Prostate gland (tissue), 2 donors: ENCODE measurements at regions not wholly inside any gene's neighbourhood (a gene's known extent, or its start where the extent isn't known, plus 50 kb on each side); places are given as distances from the start of the nearest gene placed in this dataset.

ENCODE experiments used
- DNase-seq: peaks from one replicate; pipeline ENCODE4 v3.0.0-alpha.2; 2019; ENCODE audit warnings: low spot score
- H3K27ac ChIP-seq, 2 donors: fragments of 200-600 bp; sonication (generic); 2 replicates each; pipeline ENCODE4 v1.5.1; 2017 to 2019
- H3K27me3 ChIP-seq: fragments of 200-600 bp; sonication (generic); replicated peaks from 2 replicates; pipeline ENCODE4 v1.5.1; 2019; ENCODE audit not compliant: insufficient read depth
- H3K36me3 ChIP-seq, 2 donors: fragments of 200-600 bp; sonication (generic); 1 replicate in 1 of 2; 2 replicates in 1 of 2; pipeline versions ENCODE4 v1.5.1 to v1.8.1; 2017 to 2019
- H3K4me1 ChIP-seq: fragments of 200-600 bp; sonication (generic); replicated peaks from 2 replicates; pipeline ENCODE4 v1.5.1; 2019
- H3K4me3 ChIP-seq, 2 donors: fragments of 200-600 bp; sonication (generic); 2 replicates each; pipeline ENCODE4 v1.5.1; 2017 to 2019
- H3K9me3 ChIP-seq: fragments of 200-600 bp; sonication (generic); 2 replicates; pipeline ENCODE4 v1.5.1; 2017
- POLR2A ChIP-seq: fragments of 450-650 bp; IDR thresholded peaks from one replicate; pipeline ENCODE4 v1.6.1; 2016; ENCODE audit warnings: antibody characterized with exemption, mild to moderate bottlenecking
- POLR2AphosphoS5 ChIP-seq: sonication (generic); formaldehyde crosslinking; IDR thresholded peaks from one replicate; pipeline ENCODE4 v1.6.1; 2017; ENCODE audit warnings: antibody characterized with exemption
- WGBS: methylation state at CpG from one replicate; pipeline ENCODE4 v1.1.5; 2018; 5-methylcytosine and 5-hydroxymethylcytosine counted together
- intact Hi-C: fragments of 100-400 bp; cut with DNase I; formaldehyde crosslinking; loops from one replicate; pipeline ENCODE4 v1.14.2; 2022
- TF ChIP-seq, protein P1 (sequence below), 4 experiments: fragments of 200-600 bp in 2 of 4; fragments of 450-650 bp in 2 of 4; sonication (generic) in 2 of 4; IDR thresholded peaks; 1 replicate in 3 of 4; 2 replicates in 1 of 4; pipeline ENCODE4 v1.5.1; 2016 to 2019; ENCODE audit warnings: antibody characterized with exemption in 4 of 4, mild to moderate bottlenecking in 2 of 4, moderate library complexity in 2 of 4

DNA sequence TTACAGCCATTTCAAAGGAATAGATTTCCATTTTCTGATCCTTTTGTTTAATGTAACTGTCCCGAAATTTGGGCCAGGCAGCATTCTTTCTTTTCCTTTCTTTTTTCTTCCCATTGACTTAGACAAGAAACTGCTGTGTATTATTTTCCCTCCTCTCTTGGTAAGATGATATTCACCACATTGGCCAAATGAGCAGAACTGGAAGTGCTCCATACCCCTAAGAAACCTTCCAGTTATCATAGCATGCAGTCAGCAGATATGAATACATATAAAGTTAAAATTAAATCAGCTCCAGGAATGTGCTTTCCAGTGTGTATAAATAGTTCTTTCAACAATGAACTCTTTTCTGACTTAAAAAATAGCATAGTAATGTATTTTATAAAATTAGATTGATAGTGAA lies 168.5 kb upstream of the GAS1 start:
- Histone ChIP-seq H3K4me3 (no peak overlapping the region), H3K36me3 (no peaks in the 10 kb centered on the region), H3K27me3 (no peaks in the 10 kb centered on the region), H3K9me3 (no peaks in the 10 kb centered on the region), H3K4me1 (peaks cover 15% of the 10 kb centered on the region), H3K27ac (peak overlapping the region; percentile 37 to 43)
- 22% methylated on average over 1 of the region's 1 CpG for WGBS
- no peak for DNase-seq
- TF ChIP-seq, protein P1, sequence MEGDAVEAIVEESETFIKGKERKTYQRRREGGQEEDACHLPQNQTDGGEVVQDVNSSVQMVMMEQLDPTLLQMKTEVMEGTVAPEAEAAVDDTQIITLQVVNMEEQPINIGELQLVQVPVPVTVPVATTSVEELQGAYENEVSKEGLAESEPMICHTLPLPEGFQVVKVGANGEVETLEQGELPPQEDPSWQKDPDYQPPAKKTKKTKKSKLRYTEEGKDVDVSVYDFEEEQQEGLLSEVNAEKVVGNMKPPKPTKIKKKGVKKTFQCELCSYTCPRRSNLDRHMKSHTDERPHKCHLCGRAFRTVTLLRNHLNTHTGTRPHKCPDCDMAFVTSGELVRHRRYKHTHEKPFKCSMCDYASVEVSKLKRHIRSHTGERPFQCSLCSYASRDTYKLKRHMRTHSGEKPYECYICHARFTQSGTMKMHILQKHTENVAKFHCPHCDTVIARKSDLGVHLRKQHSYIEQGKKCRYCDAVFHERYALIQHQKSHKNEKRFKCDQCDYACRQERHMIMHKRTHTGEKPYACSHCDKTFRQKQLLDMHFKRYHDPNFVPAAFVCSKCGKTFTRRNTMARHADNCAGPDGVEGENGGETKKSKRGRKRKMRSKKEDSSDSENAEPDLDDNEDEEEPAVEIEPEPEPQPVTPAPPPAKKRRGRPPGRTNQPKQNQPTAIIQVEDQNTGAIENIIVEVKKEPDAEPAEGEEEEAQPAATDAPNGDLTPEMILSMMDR (IDR thresholded peaks at IDR 0.05) = no peak
- TF ChIP-seq POLR2AphosphoS5 = peak; percentile 29
- no peak for TF ChIP-seq POLR2A
- intact Hi-C loops = loop anchor here (10.0 kb wide), 1 partner anchor 81 kb away; no protein-coding TSS in a partner anchor

DNA sequence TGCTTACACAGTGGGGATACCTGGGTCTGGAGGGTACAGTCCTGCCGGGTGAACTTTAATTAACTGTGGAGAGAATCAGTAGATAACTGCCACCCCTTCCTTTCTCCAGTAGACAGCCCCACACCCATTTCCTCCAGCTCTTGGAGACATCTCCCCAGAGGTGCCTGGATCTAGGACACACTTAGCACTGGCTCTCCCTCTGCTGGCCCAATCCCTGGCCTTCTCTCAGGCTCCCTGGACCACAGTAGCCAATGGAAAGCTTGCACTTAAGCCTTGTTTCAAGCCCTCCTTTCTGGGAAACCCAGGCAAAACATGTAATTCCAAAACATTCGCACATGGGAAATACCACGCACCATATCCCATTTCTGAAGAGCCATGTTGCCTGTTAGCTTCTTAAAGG lies 169.2 kb upstream of the GAS1 start:
- no peaks in the 10 kb centered on the region for H3K36me3 ChIP-seq
- no peaks in the 10 kb centered on the region for H3K9me3 ChIP-seq
- no peak overlapping the region for H3K4me3 ChIP-seq
- intact Hi-C loops = loop anchor here (10.0 kb wide), 1 partner anchor 82 kb away; no protein-coding TSS in a partner anchor
- peaks cover 19% of the 10 kb centered on the region for H3K4me1 ChIP-seq
- no peak for DNase-seq
- H3K27ac ChIP-seq = peak overlapping the region; percentile 37 to 43
- 63% methylated on average over 3 of the region's 3 CpGs for WGBS
- TF ChIP-seq POLR2AphosphoS5 (no peak), POLR2A (no peak)
- TF ChIP-seq, protein P1 (IDR thresholded peaks at IDR 0.05) = no peak
- no peaks in the 10 kb centered on the region for H3K27me3 ChIP-seq

DNA sequence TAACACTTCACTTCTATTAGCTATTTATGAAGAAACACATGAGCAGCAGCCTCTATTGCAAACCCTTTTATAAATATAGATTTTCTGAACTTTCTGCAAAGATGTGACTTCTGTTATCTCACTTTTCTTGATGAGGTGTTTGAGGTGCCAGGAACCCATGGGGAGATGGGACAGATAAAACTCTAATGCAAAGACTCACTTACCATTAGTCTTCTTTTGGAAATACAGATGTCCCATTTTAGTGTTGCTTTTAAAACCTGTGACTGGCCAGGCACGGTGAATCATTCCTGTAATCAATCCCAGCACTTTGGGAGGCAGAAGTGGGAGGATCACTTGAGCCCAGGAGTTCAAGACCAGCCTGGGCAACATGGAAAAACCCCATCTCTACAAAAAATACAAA lies 171.3 kb upstream of the GAS1 start:
- no peak overlapping the region for H3K4me3 ChIP-seq
- H3K36me3 ChIP-seq = no peaks in the 10 kb centered on the region
- peaks cover 19% of the 10 kb centered on the region for H3K4me1 ChIP-seq
- no peak for DNase-seq
- intact Hi-C loops = loop anchor here (10.0 kb wide), 1 partner anchor 84 kb away; no protein-coding TSS in a partner anchor
- 39% methylated on average over 1 of the region's 1 CpG for WGBS
- no peaks in the 10 kb centered on the region for H3K9me3 ChIP-seq
- peak overlapping the region; percentile 72 to 78 for H3K27ac ChIP-seq
- TF ChIP-seq POLR2A = no peak
- no peaks in the 10 kb centered on the region for H3K27me3 ChIP-seq

DNA sequence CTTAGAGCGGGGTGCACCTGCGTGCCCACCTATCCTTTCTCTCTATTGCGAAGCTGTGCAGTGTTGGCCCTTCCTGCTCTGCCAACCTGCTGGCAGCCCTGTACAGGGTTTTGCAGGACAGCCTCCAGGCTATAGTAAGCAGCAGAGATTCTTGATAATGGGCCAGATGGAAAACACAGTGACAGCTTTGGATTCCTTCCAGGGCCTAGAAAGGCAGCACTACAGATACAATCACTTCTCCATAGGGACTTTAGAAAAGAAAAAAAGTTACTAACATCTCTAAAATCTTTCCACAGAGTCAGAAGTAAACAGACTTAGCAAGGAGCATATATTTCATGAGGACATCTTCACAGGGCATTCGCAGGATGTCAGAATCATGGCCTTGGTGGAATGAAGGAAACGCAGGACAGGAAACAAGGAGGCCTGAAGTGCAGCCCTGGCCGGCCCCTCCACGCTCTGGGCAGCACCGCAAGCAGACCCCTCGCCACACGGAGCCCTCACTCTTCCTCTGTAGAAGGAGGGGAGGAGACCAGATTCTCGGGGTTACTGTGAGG lies 172.1 kb upstream of the GAS1 start:
- H3K27ac ChIP-seq = peak overlapping the region; percentile 72 to 78

GRCh38 chr9:87120610-87121009 lies 173.3 kb upstream of the GAS1 start:
- H3K36me3 ChIP-seq = no peaks in the 10 kb centered on the region
- H3K27me3 ChIP-seq = no peaks in the 10 kb centered on the region
- H3K4me3 ChIP-seq = no peak overlapping the region
- peaks cover 19% of the 10 kb centered on the region for H3K4me1 ChIP-seq
- DNase-seq = peak; percentile 68
- intact Hi-C loops = no loop called here
- WGBS = 48% methylated on average over 5 of the region's 5 CpGs
- no peaks in the 10 kb centered on the region for H3K9me3 ChIP-seq
- H3K27ac ChIP-seq = peak overlapping the region; percentile 72 to 78
- no peak for TF ChIP-seq POLR2A
- TF ChIP-seq POLR2AphosphoS5 = peak; percentile 75
- TF ChIP-seq, protein P1 (IDR thresholded peaks at IDR 0.05) = no peak

More for the DNA sequence above, 172.1 kb upstream of the GAS1 start:
- WGBS = 29% methylated on average over 11 of the region's 11 CpGs
- Histone ChIP-seq H3K4me1 (peaks cover 19% of the 10 kb centered on the region), H3K36me3 (no peaks in the 10 kb centered on the region), H3K4me3 (no peak overlapping the region), H3K9me3 (no peaks in the 10 kb centered on the region), H3K27me3 (no peaks in the 10 kb centered on the region)
- peak; percentile 89 for DNase-seq
- intact Hi-C loops = loop anchor here (10.0 kb wide), 1 partner anchor 85 kb away; no protein-coding TSS in a partner anchor
- TF ChIP-seq, protein P1 (IDR thresholded peaks at IDR 0.05) = no peak
- peak; percentile 89 for TF ChIP-seq POLR2AphosphoS5
- no peak for TF ChIP-seq POLR2A
